HS-5 (cell line): ENCODE measurements at regions not wholly inside any gene's neighbourhood (a gene's known extent, or its start where the extent isn't known, plus 50 kb on each side); places are given as distances from the start of the nearest gene placed in this dataset.
"Not testable (repeated sequence)": the region's sequence is repeated elsewhere in the genome, so short reads cannot be mapped to it uniquely, and the experiment has no call there.

Experiments
- DNase-seq: peaks from one replicate; pipeline ENCODE4 v3.0.0-alpha.2; 2012; ENCODE audit warnings: low read depth

GRCh38 chr5:142221091-142221860 lies 103.5 kb downstream of the SPRY4 start:
- no peak for DNase-seq

DNA sequence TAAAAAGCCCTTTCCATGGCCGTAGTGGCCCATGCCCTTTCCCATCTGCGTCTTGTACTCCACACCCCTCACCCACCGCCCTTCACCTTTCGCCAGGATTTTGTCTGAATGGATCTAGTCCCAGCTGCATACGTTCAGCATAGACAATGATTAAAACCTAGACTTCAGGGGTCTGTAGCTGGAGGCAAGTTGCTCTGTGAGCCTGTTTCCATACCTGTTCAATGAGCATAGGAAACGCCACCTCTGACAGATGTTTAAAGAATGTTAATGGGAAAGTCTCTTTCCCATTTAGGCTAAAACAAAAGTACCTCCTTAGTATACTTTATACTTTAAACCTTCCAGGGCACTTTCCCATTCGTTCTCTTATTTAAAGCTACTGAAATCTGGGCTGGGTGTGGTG lies 105.7 kb downstream of the SPRY4 start:
- no peak for DNase-seq

DNA sequence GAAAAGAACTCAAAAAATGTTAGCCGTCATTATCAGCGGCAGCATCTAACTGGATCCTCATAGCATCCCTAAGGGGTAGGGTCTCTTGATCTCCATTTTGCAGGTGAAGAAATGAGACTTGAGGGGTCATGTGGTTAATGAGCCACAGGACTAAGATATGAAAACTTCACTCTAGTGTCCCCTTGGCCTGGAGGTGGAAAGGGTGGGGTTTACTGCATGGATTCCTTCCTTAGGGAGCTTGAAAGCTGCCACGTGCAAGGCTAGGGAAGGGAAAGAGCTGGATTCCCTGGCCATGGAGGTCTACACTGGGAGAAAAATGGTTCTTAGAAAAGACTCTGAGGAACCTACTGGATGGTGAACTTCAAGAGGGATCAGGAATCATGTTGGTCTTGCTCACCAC lies 107.9 kb downstream of the SPRY4 start:
- DNase-seq: no peak

- DNase-seq: peak; percentile 93
Measured at GRCh38 chr5:142215915-142216681, 107.5 kb downstream of the NDFIP1 start.

- no peak for DNase-seq
Measured at GRCh38 chr5:142213077-142213476, 104.5 kb downstream of the NDFIP1 start.

DNA sequence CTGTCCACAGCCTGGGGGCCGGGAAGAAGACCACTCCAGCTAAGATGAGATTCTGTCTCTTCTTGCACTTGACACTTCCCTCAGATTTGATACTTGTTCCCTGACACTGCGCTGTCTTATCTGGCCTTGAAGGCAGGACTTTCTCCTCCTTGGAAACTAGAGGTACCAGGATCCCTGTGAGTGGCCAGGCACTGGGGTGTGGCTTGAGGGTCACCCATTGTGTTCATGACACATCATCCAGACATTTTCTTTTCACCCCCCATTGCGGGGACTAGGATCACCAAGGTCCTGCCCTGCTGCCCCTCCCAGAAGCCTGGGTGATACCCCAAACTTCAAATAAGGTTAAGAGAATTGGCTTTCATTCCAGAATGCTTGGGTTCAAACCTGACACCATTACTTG lies 103.3 kb downstream of the NDFIP1 start:
- DNase-seq: no peak

- no peak for DNase-seq
Measured at GRCh38 chr5:142210864-142211412, 102.4 kb downstream of the NDFIP1 start.

DNA sequence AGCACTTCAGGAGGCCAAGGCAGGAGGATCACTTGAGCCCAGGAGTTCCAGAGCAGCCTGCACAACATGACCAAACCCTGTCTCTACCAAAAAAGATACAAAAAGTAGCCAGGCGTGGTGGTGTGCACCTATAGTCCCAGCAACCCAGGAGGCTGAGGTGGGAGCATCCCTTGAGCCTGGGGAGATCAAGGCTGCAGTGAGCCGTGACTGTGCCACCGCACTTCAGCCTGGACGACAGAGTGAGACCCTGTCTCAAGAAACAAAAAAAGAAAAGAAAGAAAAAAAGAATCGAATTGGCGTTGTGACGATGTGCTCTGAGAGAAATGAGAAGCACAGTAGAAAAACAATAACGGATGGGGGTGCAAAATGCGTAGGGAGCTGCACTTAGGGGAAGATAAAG lies 101.4 kb downstream of the NDFIP1 start:
- DNase-seq: no peak

GRCh38 chr5:142208777-142209312 lies 100.3 kb downstream of the NDFIP1 start:
- DNase-seq: no peak

GRCh38 chr5:142208244-142208643 lies 99.7 kb downstream of the NDFIP1 start:
- DNase-seq: not testable (repeated sequence)

DNA sequence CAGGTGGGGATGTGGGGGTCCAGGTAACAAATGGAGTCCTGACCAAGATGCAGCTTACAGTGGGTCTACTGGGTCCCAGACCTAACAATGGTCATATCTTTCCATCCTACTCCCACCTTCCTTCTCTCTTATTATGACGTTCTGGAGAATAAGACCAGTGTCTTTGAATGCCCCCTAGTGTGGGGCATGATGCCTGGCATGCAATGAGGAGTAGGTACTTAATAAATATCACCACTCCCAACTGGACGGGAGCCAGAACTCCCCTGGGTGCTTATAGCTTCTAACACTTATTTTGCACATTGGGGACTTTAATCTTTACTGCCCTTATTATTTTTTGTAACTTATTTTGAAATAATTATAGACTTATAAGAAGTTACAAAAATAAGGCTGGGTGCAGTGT lies 98.2 kb downstream of the NDFIP1 start:
- no peak for DNase-seq

- no peak for DNase-seq
Measured at GRCh38 chr5:142204219-142204618, 95.6 kb downstream of the NDFIP1 start.
